GM18951 (cell line): ENCODE measurements at regions not wholly inside any gene's neighbourhood (a gene's known extent, or its start where the extent isn't known, plus 50 kb on each side); places are given as distances from the start of the nearest gene placed in this dataset.

Experiments
- POLR2A ChIP-seq: IDR thresholded peaks from 4 replicates; pipeline ENCODE4 v1.6.1; 2011; ENCODE audit warnings: mild to moderate bottlenecking; ENCODE audit not compliant: insufficient read length, insufficient read depth; ENCODE audit errors: extremely low read depth
- in situ Hi-C: fragments of 300-500 bp; cut with MboI; formaldehyde crosslinking; loops from one replicate; pipeline ENCODE4 v1.12.0; 2022; ENCODE audit warnings: low sequenced_read_pairs, mixed read lengths, inconsistent platforms; ENCODE audit not compliant: unreplicated experiment

GRCh38 chr3:71858503-71859122 lies 73.7 kb upstream of the PROK2 start:
- no peak for TF ChIP-seq POLR2A
- in situ Hi-C loops, result no loop called here

- TF ChIP-seq POLR2A, result no peak
- in situ Hi-C loops, result no loop called here
These were observed 73.0 kb upstream of the PROK2 start for GRCh38 chr3:71857956-71858355.

- in situ Hi-C loops, result no loop called here
- TF ChIP-seq POLR2A, result no peak
These were observed 69.8 kb upstream of the PROK2 start for GRCh38 chr3:71854706-71855105.

- in situ Hi-C loops, result no loop called here
- TF ChIP-seq POLR2A, result no peak
These were observed 69.1 kb upstream of the PROK2 start for GRCh38 chr3:71854096-71854495.

- in situ Hi-C loops, result no loop called here
- no peak for TF ChIP-seq POLR2A
These were observed 66.9 kb upstream of the PROK2 start for GRCh38 chr3:71851878-71852277.

GRCh38 chr3:71850654-71851053 lies 65.7 kb upstream of the PROK2 start:
- in situ Hi-C loops, result no loop called here
- TF ChIP-seq POLR2A, result no peak

- in situ Hi-C loops, result no loop called here
- TF ChIP-seq POLR2A, result no peak
These were observed 64.7 kb upstream of the PROK2 start for GRCh38 chr3:71849681-71850080.

- no peak for TF ChIP-seq POLR2A
- in situ Hi-C loops, result no loop called here
These were observed 62.8 kb upstream of the PROK2 start for GRCh38 chr3:71847794-71848193.

- TF ChIP-seq POLR2A, result no peak
- in situ Hi-C loops, result no loop called here
These were observed 61.2 kb upstream of the PROK2 start for GRCh38 chr3:71846185-71846584.

GRCh38 chr3:71843071-71843470 lies 58.1 kb upstream of the PROK2 start:
- in situ Hi-C loops, result no loop called here
- TF ChIP-seq POLR2A, result no peak

GRCh38 chr3:71838406-71838805 lies 53.5 kb upstream of the PROK2 start:
- in situ Hi-C loops, result no loop called here
- TF ChIP-seq POLR2A, result no peak
